ENCODE measurements at regions not wholly inside any gene's neighbourhood (a gene's known extent, or its start where the extent isn't known, plus 50 kb on each side); places are given as distances from the start of the nearest gene placed in this dataset.
"Not testable (repeated sequence)": the region's sequence is repeated elsewhere in the genome, so short reads cannot be mapped to it uniquely, and the experiment has no call there.

GRCh38 chr1:30101016-30101415 lies 622.4 kb downstream of the MATN1 start:
- DNase-seq, result no peak
- H3K27me3 ChIP-seq (ENCODE audit: control insufficient read depth in 1 of 2, insufficient read depth in 2 of 2, low read length in 1 of 2), result no peaks in the 10 kb centered on the region
- H3K4me1 ChIP-seq (ENCODE audit: control insufficient read depth in 1 of 2, insufficient read depth in 2 of 2, low read length in 2 of 2), result no peaks in the 10 kb centered on the region
- H3K9me3 ChIP-seq (ENCODE audit: control insufficient read depth, low read length), result no peaks in the 10 kb centered on the region
- intact Hi-C loops (cut with DNase I), result no loop called here
- 61 to 66% methylated on average over 8 of the region's 8 CpGs for WGBS, 2 donors
- H3K27ac ChIP-seq (ENCODE audit: low read depth in 1 of 2, low read length in 2 of 2), result no peak overlapping the region
- no peak overlapping the region for H3K4me3 ChIP-seq (ENCODE audit: low read length in 2 of 2)
- ATAC-seq (ENCODE audit: low FRiP score), result no peak
- no peaks in the 10 kb centered on the region for H3K36me3 ChIP-seq (ENCODE audit: control insufficient read depth in 1 of 2, insufficient read depth in 2 of 2, low read length in 1 of 2)

DNA sequence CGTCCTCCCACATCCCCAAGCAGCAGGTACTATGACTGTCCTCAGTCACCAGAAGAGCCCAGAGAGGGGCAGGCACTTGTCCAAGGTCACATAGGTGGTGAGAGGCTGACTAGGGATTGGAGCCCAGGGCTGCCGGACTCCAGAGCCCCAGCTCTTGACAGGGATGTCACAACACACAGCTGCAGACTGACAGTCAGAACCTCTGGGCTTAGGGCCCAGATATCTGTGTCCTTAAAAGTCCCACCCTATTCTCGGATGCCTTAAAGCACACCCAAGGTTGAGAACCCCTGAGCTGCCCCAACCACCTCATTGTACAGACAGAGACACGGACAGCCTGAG lies 622.9 kb downstream of the MATN1 start:
- H3K36me3 ChIP-seq (ENCODE audit: control insufficient read depth in 1 of 2, insufficient read depth in 2 of 2, low read length in 1 of 2), result no peaks in the 10 kb centered on the region
- DNase-seq (no peak), ATAC-seq (ENCODE audit: low FRiP score) (no peak)
- H3K4me1 ChIP-seq (ENCODE audit: control insufficient read depth in 1 of 2, insufficient read depth in 2 of 2, low read length in 2 of 2), result no peaks in the 10 kb centered on the region
- H3K4me3 ChIP-seq (ENCODE audit: low read length in 2 of 2), result no peak overlapping the region
- 65% methylated on average over 4 of the region's 4 CpGs for WGBS, 2 donors
- no peak overlapping the region for H3K27ac ChIP-seq (ENCODE audit: low read depth in 1 of 2, low read length in 2 of 2)
- H3K9me3 ChIP-seq (ENCODE audit: control insufficient read depth, low read length), result no peaks in the 10 kb centered on the region
- intact Hi-C loops (cut with DNase I), result no loop called here
- no peaks in the 10 kb centered on the region for H3K27me3 ChIP-seq (ENCODE audit: control insufficient read depth in 1 of 2, insufficient read depth in 2 of 2, low read length in 1 of 2)

- H3K4me3 ChIP-seq (ENCODE audit: low read length in 2 of 2), result no peak overlapping the region
- intact Hi-C loops (cut with DNase I), result no loop called here
- no peaks in the 10 kb centered on the region for H3K9me3 ChIP-seq (ENCODE audit: control insufficient read depth, low read length)
- 76 to 79% methylated on average over 24 of the region's 24 CpGs for WGBS, 2 donors
- no peaks in the 10 kb centered on the region for H3K36me3 ChIP-seq (ENCODE audit: control insufficient read depth in 1 of 2, insufficient read depth in 2 of 2, low read length in 1 of 2)
- ATAC-seq (ENCODE audit: low FRiP score) (no peak), DNase-seq (no peak)
- H3K27me3 ChIP-seq (ENCODE audit: control insufficient read depth in 1 of 2, insufficient read depth in 2 of 2, low read length in 1 of 2), result no peaks in the 10 kb centered on the region
- no peaks in the 10 kb centered on the region for H3K4me1 ChIP-seq (ENCODE audit: control insufficient read depth in 1 of 2, insufficient read depth in 2 of 2, low read length in 2 of 2)
- no peak overlapping the region for H3K27ac ChIP-seq (ENCODE audit: low read depth in 1 of 2, low read length in 2 of 2)
These were observed 623.5 kb downstream of the MATN1 start for GRCh38 chr1:30099587-30100523.

DNA sequence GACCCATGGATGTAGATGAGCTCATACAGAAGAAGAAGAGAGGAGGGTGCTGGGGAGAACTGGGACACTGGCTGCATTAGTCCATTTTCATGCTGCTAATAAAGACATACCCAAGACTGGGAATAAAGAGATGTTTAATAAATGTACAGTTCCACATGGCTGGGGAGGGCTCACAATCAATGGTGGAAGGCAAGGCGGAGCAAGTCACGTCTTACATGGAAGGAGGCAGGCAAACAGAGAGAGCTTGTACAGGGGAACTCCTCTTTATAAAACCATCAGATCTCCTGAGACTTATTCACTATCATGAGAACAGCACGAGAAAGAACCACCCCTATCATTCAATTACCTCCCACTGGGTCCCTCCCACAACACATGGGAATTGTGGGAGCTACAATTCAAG lies 625.5 kb downstream of the MATN1 start:
- H3K36me3 ChIP-seq (ENCODE audit: control insufficient read depth in 1 of 2, insufficient read depth in 2 of 2, low read length in 1 of 2); ATAC-seq (ENCODE audit: low FRiP score); H3K9me3 ChIP-seq (ENCODE audit: control insufficient read depth, low read length); H3K27ac ChIP-seq (ENCODE audit: low read depth in 1 of 2, low read length in 2 of 2); H3K27me3 ChIP-seq (ENCODE audit: control insufficient read depth in 1 of 2, insufficient read depth in 2 of 2, low read length in 1 of 2); H3K4me3 ChIP-seq (ENCODE audit: low read length in 2 of 2); intact Hi-C loops (cut with DNase I); DNase-seq; H3K4me1 ChIP-seq (ENCODE audit: control insufficient read depth in 1 of 2, insufficient read depth in 2 of 2, low read length in 2 of 2): not testable (repeated sequence)
- 87 to 95% methylated on average over 3 of the region's 3 CpGs for WGBS, 2 donors

GRCh38 chr1:30095451-30096025 lies 627.8 kb downstream of the MATN1 start:
- Histone ChIP-seq H3K9me3 (ENCODE audit: control insufficient read depth, low read length) (peaks cover 12% of the 10 kb centered on the region), H3K36me3 (ENCODE audit: control insufficient read depth in 1 of 2, insufficient read depth in 2 of 2, low read length in 1 of 2) (no peaks in the 10 kb centered on the region), H3K4me1 (ENCODE audit: control insufficient read depth in 1 of 2, insufficient read depth in 2 of 2, low read length in 2 of 2) (no peaks in the 10 kb centered on the region), H3K27me3 (ENCODE audit: control insufficient read depth in 1 of 2, insufficient read depth in 2 of 2, low read length in 1 of 2) (no peaks in the 10 kb centered on the region), H3K4me3 (ENCODE audit: low read length in 2 of 2) (no peak overlapping the region), H3K27ac (ENCODE audit: low read depth in 1 of 2, low read length in 2 of 2) (no peak overlapping the region)
- intact Hi-C loops (cut with DNase I), result no loop called here
- DNase-seq, result no peak
- ATAC-seq (ENCODE audit: low FRiP score), result no peak
- 76 to 80% methylated on average over 9 of the region's 9 CpGs for WGBS, 2 donors

DNA sequence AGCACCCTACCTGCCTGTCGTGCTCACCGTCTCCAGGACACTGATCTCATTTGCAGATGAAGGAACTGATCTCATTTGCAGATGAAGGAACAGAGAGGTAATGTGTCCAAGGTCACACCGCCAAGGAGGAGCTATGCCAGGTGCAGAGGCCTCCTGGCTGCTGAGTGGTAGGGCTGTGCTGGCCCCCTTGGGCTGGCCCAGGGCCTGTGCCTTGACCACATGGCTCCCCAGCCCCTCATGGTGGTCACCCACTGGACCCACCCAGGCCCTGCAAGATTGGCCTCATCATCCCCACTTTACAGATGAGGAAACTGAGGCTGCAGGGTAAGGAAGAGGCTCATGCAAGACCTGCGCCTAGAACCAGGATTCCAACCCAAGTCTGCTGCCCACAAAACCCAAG lies 628.3 kb downstream of the MATN1 start:
- ATAC-seq (ENCODE audit: low FRiP score), result no peak
- H3K4me1 ChIP-seq (ENCODE audit: control insufficient read depth in 1 of 2, insufficient read depth in 2 of 2, low read length in 2 of 2), result no peaks in the 10 kb centered on the region
- H3K27ac ChIP-seq (ENCODE audit: low read depth in 1 of 2, low read length in 2 of 2), result no peak overlapping the region
- intact Hi-C loops (cut with DNase I), result no loop called here
- H3K9me3 ChIP-seq (ENCODE audit: control insufficient read depth, low read length), result peaks cover 12% of the 10 kb centered on the region
- H3K36me3 ChIP-seq (ENCODE audit: control insufficient read depth in 1 of 2, insufficient read depth in 2 of 2, low read length in 1 of 2), result no peaks in the 10 kb centered on the region
- 97 to 99% methylated on average over 4 of the region's 4 CpGs for WGBS, 2 donors
- no peak for DNase-seq
- H3K27me3 ChIP-seq (ENCODE audit: control insufficient read depth in 1 of 2, insufficient read depth in 2 of 2, low read length in 1 of 2), result no peaks in the 10 kb centered on the region
- no peak overlapping the region for H3K4me3 ChIP-seq (ENCODE audit: low read length in 2 of 2)

GRCh38 chr1:30092051-30092858 lies 631.1 kb downstream of the MATN1 start:
- DNase-seq, result no peak
- whole genome bisulfite sequencing, 2 donors, result 95% methylated on average over 12 of the region's 12 CpGs
- Histone ChIP-seq H3K9me3 (ENCODE audit: control insufficient read depth, low read length) (peaks cover 12% of the 10 kb centered on the region), H3K27me3 (ENCODE audit: control insufficient read depth in 1 of 2, insufficient read depth in 2 of 2, low read length in 1 of 2) (no peaks in the 10 kb centered on the region), H3K36me3 (ENCODE audit: control insufficient read depth in 1 of 2, insufficient read depth in 2 of 2, low read length in 1 of 2) (no peaks in the 10 kb centered on the region), H3K4me1 (ENCODE audit: control insufficient read depth in 1 of 2, insufficient read depth in 2 of 2, low read length in 2 of 2) (no peaks in the 10 kb centered on the region), H3K4me3 (ENCODE audit: low read length in 2 of 2) (no peak overlapping the region), H3K27ac (ENCODE audit: low read depth in 1 of 2, low read length in 2 of 2) (no peak overlapping the region)
- intact Hi-C loops (cut with DNase I), result no loop called here
- no peak for ATAC-seq (ENCODE audit: low FRiP score)

GRCh38 chr1:30090162-30090820 lies 633.1 kb downstream of the MATN1 start:
- DNase-seq (no peak), ATAC-seq (ENCODE audit: low FRiP score) (no peak)
- no peaks in the 10 kb centered on the region for H3K27me3 ChIP-seq (ENCODE audit: control insufficient read depth in 1 of 2, insufficient read depth in 2 of 2, low read length in 1 of 2)
- no peak overlapping the region for H3K4me3 ChIP-seq (ENCODE audit: low read length in 2 of 2)
- 93 to 95% methylated on average over 9 to 10 of the region's 10 CpGs for WGBS, 2 donors
- no peaks in the 10 kb centered on the region for H3K4me1 ChIP-seq (ENCODE audit: control insufficient read depth in 1 of 2, insufficient read depth in 2 of 2, low read length in 2 of 2)
- H3K36me3 ChIP-seq (ENCODE audit: control insufficient read depth in 1 of 2, insufficient read depth in 2 of 2, low read length in 1 of 2), result no peaks in the 10 kb centered on the region
- H3K27ac ChIP-seq (ENCODE audit: low read depth in 1 of 2, low read length in 2 of 2), result no peak overlapping the region
- H3K9me3 ChIP-seq (ENCODE audit: control insufficient read depth, low read length), result peaks cover 12% of the 10 kb centered on the region
- intact Hi-C loops (cut with DNase I), result no loop called here

Data from aorta (tissue), 5 donors.